NOMO-1 treated with DMSO at 0.1 percent for 48 hours (cell line): ENCODE measurements at regions not wholly inside any gene's neighbourhood (a gene's known extent, or its start where the extent isn't known, plus 50 kb on each side); places are given as distances from the start of the nearest gene placed in this dataset.
"Not testable (repeated sequence)": the region's sequence is repeated elsewhere in the genome, so short reads cannot be mapped to it uniquely, and the experiment has no call there.

ENCODE experiments used
- DNase-seq: peaks from one replicate; lab custom pipeline; 2025; ENCODE audit not compliant: unreplicated experiment; lab: John Stamatoyannopoulos, UW

DNA sequence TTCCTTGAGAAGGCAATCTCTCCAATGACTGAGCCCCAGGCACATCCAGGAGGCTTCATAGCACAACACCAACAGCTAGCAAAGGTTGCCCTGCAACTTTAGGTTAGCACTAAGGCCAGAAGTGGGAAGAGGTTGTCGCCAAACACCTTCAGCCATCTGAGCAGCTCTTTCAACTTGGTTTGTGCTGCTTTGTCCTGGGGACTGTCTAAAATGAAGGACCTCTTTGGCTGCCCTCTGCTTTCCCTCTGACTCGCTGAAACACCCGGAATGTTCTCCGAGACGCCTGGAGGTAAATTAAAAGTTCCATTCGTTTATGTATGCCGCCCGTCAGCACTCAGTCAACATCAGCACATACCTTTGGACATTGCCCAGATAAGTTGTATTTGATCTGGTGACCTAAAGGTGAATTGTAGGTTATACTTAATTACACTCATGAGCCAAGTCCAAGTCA is 121.2 kb upstream of the NR2F2 start:
- DNase-seq, result no peak

DNA sequence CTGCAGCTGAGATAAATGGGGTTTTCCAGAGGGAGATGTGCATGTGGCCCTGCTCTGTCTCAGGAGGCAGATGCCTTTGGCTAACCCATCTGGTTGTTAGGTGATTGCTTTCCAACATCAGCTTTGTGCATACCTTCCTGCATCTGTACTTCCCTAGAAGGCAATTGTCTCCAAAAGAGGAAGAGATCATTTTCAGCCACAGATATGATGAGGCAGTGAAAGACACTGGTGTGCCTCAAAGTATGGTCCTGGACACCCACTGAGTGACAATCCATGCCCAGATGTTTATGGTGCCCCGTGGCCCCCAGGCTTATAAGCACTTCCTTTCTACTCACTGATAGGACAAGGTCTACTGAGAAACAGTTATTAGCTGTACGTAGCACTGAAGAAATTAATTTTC is 117.5 kb upstream of the NR2F2 start:
- DNase-seq, result no peak

DNA sequence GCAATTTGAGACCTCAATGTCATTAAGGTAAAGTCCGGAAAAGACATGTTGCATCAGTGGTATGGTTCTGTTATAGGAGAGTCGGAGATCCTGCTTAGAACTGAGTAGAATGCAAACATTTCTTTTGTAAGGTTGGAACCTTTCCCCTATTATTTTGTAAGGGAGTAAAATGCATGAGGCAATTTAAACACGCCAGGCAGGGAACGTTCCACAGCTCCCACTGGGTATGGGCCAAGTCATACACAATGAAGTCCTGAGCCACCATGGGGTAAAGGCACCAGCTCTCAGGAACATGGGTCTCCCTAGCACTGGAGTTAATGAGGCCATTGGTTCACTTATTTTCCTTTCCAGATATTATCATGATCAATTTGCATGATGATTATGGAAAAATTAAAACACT is 116.6 kb upstream of the NR2F2 start:
- no peak for DNase-seq

- not testable (repeated sequence) for DNase-seq
These were observed 114.0 kb upstream of the NR2F2 start for GRCh38 chr15:96216481-96216880.

GRCh38 chr15:96217983-96218382 is 112.5 kb upstream of the NR2F2 start:
- no peak for DNase-seq

- DNase-seq, result no peak
These were observed 111.7 kb upstream of the NR2F2 start for GRCh38 chr15:96218623-96219455.

DNA sequence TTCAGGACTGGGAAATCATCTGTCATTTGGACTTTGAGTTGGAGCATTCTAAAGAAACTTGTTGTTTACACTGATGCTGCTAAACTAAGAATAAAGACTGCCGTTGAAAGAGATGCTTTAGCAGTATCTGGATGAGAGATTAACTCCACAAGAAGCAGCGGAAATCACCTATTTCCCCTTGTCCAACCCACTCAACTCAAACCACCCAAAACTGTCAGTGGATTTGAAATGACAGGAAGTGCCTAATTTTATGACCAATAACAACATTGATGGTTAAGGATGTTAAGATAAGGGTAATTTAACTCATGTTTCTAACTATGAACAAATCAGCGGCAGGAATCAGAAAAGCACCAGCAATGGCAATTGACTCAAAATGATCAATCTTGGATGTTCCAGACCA is 110.8 kb upstream of the NR2F2 start:
- no peak for DNase-seq

GRCh38 chr15:96220657-96221056 is 109.8 kb upstream of the NR2F2 start:
- no peak for DNase-seq

- no peak for DNase-seq
These were observed 107.5 kb upstream of the NR2F2 start for GRCh38 chr15:96222981-96223380.

DNA sequence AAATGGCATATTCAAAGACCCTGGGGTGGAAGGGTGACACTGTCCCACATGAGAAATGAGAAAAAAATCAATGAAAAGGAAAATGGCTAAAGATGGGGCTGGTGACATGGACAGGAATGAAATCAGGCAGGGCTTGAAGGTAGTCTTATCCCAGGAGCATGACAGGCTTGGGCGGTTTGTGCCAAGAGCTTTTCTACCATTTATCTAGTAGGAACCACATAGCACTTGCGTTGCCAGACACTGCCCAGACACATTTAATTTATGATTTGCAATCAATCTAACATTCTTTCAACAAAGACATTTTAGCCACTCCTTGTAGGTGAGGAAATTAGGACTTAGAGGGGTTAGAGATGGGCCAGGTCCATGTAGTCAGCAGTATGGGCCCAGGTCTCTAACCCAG is 106.6 kb upstream of the NR2F2 start:
- no peak for DNase-seq

DNA sequence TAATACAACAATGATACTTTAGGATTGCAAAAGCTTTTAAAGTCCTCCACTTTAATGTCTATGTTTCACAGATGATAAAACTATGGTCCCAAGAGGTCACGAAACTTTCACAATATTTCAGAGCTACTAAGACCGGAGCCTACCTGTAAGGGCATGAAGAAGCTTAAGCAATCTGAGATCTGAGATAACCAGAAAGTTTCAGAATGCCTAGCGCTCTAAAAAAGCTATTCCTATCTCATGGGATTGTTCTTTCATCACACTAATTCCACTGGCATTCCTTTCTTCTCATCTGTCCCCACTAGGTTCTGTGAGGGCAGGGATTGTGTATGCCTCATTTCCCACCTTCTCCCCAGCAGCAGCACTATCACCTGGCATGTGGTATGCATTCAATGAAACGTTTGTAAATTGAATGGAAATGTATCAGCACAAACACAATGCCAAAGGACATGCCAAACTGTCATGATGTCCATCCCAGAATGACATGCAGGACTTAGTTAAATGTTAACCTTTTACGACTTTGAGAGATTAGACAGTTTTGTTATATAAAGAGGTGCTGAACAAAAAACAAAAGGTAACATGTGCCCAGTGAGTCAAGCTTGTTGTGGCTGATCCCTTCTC is 104.7 kb upstream of the NR2F2 start:
- no peak for DNase-seq

DNA sequence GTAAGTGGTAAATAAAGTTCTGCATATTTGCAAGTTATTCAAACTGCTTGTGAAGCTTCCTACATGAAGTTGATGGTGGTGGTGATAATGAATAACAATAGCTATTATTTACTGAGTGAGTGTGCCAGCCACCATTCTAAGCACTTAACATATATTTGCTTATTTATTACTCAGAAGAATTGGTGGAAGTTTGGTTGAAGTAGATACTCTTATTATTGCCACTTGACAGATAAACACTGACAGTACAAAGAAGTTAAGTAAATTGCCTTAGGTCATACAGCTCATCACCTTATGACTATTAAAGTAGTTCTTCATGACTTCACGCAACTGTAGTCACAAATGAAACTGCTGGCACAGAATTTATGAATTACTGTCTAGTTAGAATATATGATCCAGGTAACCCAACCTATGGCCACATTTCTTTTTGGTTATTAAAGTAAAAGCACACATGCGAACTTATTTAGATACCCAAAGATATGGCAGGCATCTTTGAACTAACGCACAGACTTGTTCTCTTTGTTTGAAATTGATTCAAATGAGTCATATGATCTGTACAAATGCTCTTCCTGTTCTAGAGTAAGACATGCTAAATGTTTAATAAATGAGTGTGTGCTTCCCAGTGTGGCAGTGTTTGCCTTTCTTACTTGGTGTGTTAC is 99.8 kb upstream of the NR2F2 start:
- no peak for DNase-seq

GRCh38 chr15:96232335-96232734 is 98.2 kb upstream of the NR2F2 start:
- no peak for DNase-seq

DNA sequence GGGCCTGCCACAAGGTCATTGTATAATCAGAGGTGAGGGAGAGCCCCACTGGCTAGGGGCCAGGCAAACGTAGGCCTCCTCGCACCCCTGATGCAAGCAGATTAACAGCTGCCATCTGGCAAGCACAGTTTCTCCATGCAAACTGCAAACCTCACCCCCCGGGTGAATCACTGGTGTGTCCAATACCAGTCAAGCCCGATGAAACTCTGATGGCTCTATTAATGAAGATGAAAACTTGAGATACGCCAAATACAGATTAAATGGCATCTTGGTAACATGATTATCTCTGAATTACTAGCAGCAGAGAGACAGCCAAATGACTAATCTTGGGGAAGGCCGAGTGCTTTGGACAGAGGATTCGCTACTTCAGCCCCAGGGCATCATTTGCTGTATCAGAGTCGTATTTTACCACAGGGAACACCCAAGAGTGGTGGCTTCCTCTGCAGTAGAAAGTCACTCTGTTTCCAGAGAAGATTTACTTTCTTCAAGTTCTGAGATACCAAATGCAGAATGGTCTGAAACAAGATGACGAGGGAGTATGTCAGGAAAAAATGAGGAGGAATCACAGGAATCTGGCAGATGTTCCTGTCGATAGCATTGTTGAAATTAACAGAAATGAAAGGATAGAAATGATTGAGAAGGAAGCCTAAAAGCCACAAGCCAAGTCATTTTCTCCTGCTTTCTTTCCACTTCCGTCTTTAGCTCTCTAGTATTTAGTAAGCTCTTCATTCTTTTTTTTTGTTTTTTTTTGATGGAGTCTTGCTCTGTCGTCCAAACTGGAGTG is 96.2 kb upstream of the NR2F2 start:
- DNase-seq, result no peak

DNA sequence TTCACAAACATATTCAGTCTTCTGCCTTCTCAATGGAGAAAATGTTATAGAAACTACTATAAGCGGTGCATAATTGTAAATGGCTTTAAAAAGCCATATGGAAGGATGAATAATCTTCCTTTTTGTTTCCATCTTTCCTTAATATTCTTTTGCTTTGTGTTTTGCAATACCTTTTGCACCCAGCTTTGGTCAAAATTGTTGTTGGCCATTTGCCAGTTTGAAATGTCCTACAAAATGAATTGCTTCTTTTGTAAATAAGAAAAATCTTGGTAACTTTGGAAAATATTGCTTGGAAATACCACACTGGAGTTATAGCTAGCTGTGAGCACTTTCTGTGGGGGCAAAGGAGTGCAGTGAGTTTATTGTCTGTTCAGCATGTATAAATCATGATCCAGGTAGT is 93.5 kb upstream of the NR2F2 start:
- no peak for DNase-seq

GRCh38 chr15:96242761-96243160 is 87.7 kb upstream of the NR2F2 start:
- no peak for DNase-seq

DNA sequence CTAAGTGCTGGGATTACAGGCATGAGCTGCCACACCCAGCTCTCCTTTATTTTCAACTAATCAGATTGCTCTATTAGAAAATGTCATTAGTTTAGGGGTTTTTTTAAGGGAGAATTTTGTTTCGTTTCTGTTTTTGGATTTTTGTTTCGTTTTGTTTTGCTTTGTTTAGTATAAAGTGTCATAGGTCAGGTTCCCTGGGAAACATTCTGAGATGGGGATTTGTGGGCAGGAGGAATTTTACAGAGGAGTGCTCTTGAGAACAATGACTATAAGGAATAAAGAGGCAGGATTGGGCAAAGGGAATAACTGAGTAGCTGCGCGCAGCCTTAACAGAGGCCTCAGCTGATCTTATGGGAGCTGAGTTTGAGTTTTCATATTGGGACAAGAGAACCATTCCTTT is 86.8 kb upstream of the NR2F2 start:
- no peak for DNase-seq

DNA sequence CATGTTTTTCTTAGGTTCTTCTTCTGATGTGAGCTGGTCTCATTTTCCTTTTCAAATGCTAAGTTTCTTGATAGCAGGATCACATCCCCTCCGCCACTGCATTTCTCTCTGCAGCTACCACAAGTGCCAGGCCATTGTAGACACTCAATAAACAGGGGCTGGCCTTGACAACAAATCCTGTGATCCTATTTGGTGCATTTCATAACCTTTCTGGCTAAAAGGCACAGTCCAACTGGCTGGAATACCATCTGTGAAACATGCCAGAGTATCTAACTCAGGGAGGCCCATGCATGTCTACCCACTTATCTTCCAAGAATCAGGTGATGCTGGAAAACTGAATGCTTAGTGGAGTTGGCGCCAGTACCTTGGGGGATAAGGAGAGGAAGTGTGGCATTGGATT is 85.2 kb upstream of the NR2F2 start:
- no peak for DNase-seq

GRCh38 chr15:96246057-96246456 is 84.4 kb upstream of the NR2F2 start:
- no peak for DNase-seq

- no peak for DNase-seq
These were observed 82.7 kb upstream of the NR2F2 start for GRCh38 chr15:96247621-96248305.

DNA sequence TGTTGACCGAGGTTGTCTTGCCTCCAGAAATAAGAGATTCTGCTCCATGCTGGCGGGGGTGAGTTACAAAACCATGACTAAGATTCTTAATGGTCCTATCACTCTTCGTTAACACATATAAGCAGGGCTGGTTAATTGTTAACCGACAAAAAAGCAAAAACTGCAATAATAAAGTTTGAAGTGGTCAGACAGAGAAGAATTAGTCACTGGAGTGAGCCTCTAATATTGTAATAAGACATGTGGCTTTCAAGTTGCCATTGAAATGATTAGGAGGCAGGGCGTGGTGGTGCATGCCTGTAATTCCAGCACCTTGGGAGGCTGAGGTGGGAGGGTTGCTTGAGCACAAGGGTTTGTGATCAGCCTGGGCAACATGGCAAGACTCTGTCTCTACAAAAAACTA is 78.4 kb upstream of the NR2F2 start:
- no peak for DNase-seq
